Ishikawa (cell line): ENCODE measurements at regions not wholly inside any gene's neighbourhood (a gene's known extent, or its start where the extent isn't known, plus 50 kb on each side); places are given as distances from the start of the nearest gene placed in this dataset.

Source experiments
- CEBPB ChIP-seq: IDR thresholded peaks from 2 replicates; pipeline ENCODE4 v1.6.1; 2012
- CREB1 ChIP-seq: IDR thresholded peaks from 2 replicates; pipeline ENCODE4 v1.6.1; 2012; ENCODE audit warnings: low read depth
- EGR1 ChIP-seq: IDR thresholded peaks from 2 replicates; pipeline ENCODE4 v1.6.1; 2012
- EP300 ChIP-seq: IDR thresholded peaks from 2 replicates; pipeline ENCODE4 v1.6.1; 2012; ENCODE audit warnings: borderline replicate concordance
- FOXM1 ChIP-seq: IDR thresholded peaks from 2 replicates; pipeline ENCODE4 v1.6.1; 2012; ENCODE audit warnings: low read depth, borderline replicate concordance
- MAX ChIP-seq: IDR thresholded peaks from 2 replicates; pipeline ENCODE4 v1.6.1; 2012
- NFIC ChIP-seq: IDR thresholded peaks from 2 replicates; pipeline ENCODE4 v1.6.1; 2012
- RAD21 ChIP-seq: IDR thresholded peaks from 2 replicates; pipeline ENCODE4 v1.6.1; 2012; ENCODE audit warnings: low read depth
- REST ChIP-seq: IDR thresholded peaks from 2 replicates; pipeline ENCODE4 v1.6.1; 2012; ENCODE audit warnings: low read depth, mild to moderate bottlenecking
- TAF1 ChIP-seq: IDR thresholded peaks from 2 replicates; pipeline ENCODE4 v1.6.1; 2012; ENCODE audit warnings: low read depth, mild to moderate bottlenecking
- TCF12 ChIP-seq: IDR thresholded peaks from 2 replicates; pipeline ENCODE4 v1.6.1; 2012; ENCODE audit warnings: low read depth
- TEAD4 ChIP-seq: IDR thresholded peaks from 2 replicates; pipeline ENCODE4 v1.6.1; 2012
- USF1 ChIP-seq: IDR thresholded peaks from 2 replicates; pipeline ENCODE4 v1.6.1; 2012
- YY1 ChIP-seq: IDR thresholded peaks from 2 replicates; pipeline ENCODE4 v1.6.1; 2012; ENCODE audit warnings: low read depth
- ZBTB7A ChIP-seq: IDR thresholded peaks from 2 replicates; pipeline ENCODE4 v1.6.1; 2012; ENCODE audit warnings: low read depth

GRCh38 chr16:82360024-82360783 lies 190.2 kb upstream of the MPHOSPH6 start:
- TF ChIP-seq USF1: no peak
- no peak for TF ChIP-seq CREB1
- TF ChIP-seq TCF12: no peak
- TF ChIP-seq ZBTB7A: no peak
- TF ChIP-seq MAX: no peak

- TF ChIP-seq USF1 (no peak), TAF1 (no peak), CEBPB (no peak), REST (no peak), EP300 (no peak), TCF12 (no peak), MAX (no peak), NFIC (no peak), FOXM1 (no peak), RAD21 (no peak), EGR1 (no peak), ZBTB7A (no peak), CREB1 (no peak), TEAD4 (no peak), YY1 (no peak)
These were observed 188.7 kb upstream of the MPHOSPH6 start for GRCh38 chr16:82358606-82359221.

- TF ChIP-seq EP300: no peak
- no peak for TF ChIP-seq FOXM1
- no peak for TF ChIP-seq EGR1
- no peak for TF ChIP-seq ZBTB7A
- TF ChIP-seq TAF1: no peak
- no peak for TF ChIP-seq RAD21
- TF ChIP-seq CEBPB: no peak
- no peak for TF ChIP-seq NFIC
- TF ChIP-seq MAX: no peak
- no peak for TF ChIP-seq REST
- no peak for TF ChIP-seq TEAD4
- TF ChIP-seq TCF12: no peak
- no peak for TF ChIP-seq USF1
- TF ChIP-seq CREB1: no peak
- TF ChIP-seq YY1: no peak
These were observed 188.1 kb upstream of the MPHOSPH6 start for GRCh38 chr16:82358161-82358560.

GRCh38 chr16:82357237-82357636 lies 187.2 kb upstream of the MPHOSPH6 start:
- TF ChIP-seq RAD21: no peak
- TF ChIP-seq TAF1: no peak
- TF ChIP-seq USF1: no peak
- no peak for TF ChIP-seq TEAD4
- TF ChIP-seq FOXM1: no peak
- TF ChIP-seq CREB1: no peak
- TF ChIP-seq MAX: no peak
- TF ChIP-seq REST: no peak
- no peak for TF ChIP-seq ZBTB7A
- no peak for TF ChIP-seq EGR1
- TF ChIP-seq YY1: no peak
- TF ChIP-seq NFIC: no peak
- TF ChIP-seq EP300: no peak
- TF ChIP-seq CEBPB: no peak
- TF ChIP-seq TCF12: no peak
